ENCODE measurements at regions not wholly inside any gene's neighbourhood (a gene's known extent, or its start where the extent isn't known, plus 50 kb on each side); places are given as distances from the start of the nearest gene placed in this dataset.

GRCh38 chr3:20811006-20811405, 625.0 kb upstream of the SGO1 start:
- Histone ChIP-seq H3K4me3 (ENCODE audit: low read length) (no peak overlapping the region), H3K27me3 (ENCODE audit: control insufficient read depth in 1 of 2, insufficient read depth in 2 of 2, low read length in 2 of 2) (no peaks in the 10 kb centered on the region), H3K27ac (ENCODE audit: low read depth in 1 of 2, low read length in 2 of 2) (no peak overlapping the region), H3K4me1 (ENCODE audit: insufficient read depth, low read length) (no peaks in the 10 kb centered on the region), H3K36me3 (ENCODE audit: insufficient read depth, low read length) (no peaks in the 10 kb centered on the region), H3K9me3 (ENCODE audit: control insufficient read depth in 1 of 2, insufficient read depth in 1 of 2, low read length in 2 of 2) (no peaks in the 10 kb centered on the region)
- H3K4me3 Mint-ChIP-seq, result no peak overlapping the region
- ATAC-seq (ENCODE audit: poor library complexity), result no peak
- ChIA-PET POLR2A (no interaction called here), CTCF (no interaction called here)
- H3K4me1 Mint-ChIP-seq (ENCODE audit: low read depth), result no peaks in the 10 kb centered on the region
- DNase-seq, result no peak
- H3K36me3 Mint-ChIP-seq (ENCODE audit: low read depth), result no peaks in the 10 kb centered on the region
- no peak overlapping the region for H3K27ac Mint-ChIP-seq
- H3K27me3 Mint-ChIP-seq, result no peaks in the 10 kb centered on the region
- intact Hi-C loops (cut with DNase I, micrococcal nuclease), result no loop called here
- peaks cover 15% of the 10 kb centered on the region for H3K9me3 Mint-ChIP-seq
- no peak for TF ChIP-seq CTCF (IDR thresholded peaks at IDR 0.05)

DNA sequence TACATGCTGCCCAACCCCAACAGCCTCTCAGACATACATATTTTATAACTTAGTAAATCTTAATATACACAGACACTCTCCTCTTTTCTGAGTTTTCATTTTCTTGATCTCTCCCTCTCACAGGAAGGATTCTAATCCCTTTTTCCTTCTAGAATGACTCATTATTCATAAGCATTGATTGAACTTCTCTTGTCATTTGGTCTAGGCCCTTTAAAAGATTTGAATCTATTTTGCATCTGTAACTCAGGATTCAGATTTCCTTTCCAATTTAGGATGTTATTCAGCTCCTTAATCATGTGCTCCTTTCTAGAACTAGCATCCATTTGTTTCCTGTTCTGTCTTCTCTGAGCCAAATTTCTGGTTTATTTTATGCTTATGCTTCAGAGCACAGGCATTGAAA, 624.5 kb upstream of the SGO1 start:
- intact Hi-C loops (cut with DNase I, micrococcal nuclease), result no loop called here
- DNase-seq (no peak), ATAC-seq (ENCODE audit: poor library complexity) (no peak)
- H3K27me3 ChIP-seq (ENCODE audit: control insufficient read depth in 1 of 2, insufficient read depth in 2 of 2, low read length in 2 of 2), result no peaks in the 10 kb centered on the region
- no peaks in the 10 kb centered on the region for H3K36me3 ChIP-seq (ENCODE audit: insufficient read depth, low read length)
- Mint-ChIP-seq H3K4me1 (ENCODE audit: low read depth) (no peaks in the 10 kb centered on the region), H3K4me3 (no peak overlapping the region), H3K27ac (no peak overlapping the region), H3K27me3 (no peaks in the 10 kb centered on the region), H3K36me3 (ENCODE audit: low read depth) (no peaks in the 10 kb centered on the region), H3K9me3 (peaks cover 16% of the 10 kb centered on the region)
- no peaks in the 10 kb centered on the region for H3K9me3 ChIP-seq (ENCODE audit: control insufficient read depth in 1 of 2, insufficient read depth in 1 of 2, low read length in 2 of 2)
- CTCF ChIA-PET, result no interaction called here
- POLR2A ChIA-PET, result no interaction called here
- H3K27ac ChIP-seq (ENCODE audit: low read depth in 1 of 2, low read length in 2 of 2), result no peak overlapping the region
- no peaks in the 10 kb centered on the region for H3K4me1 ChIP-seq (ENCODE audit: insufficient read depth, low read length)
- no peak overlapping the region for H3K4me3 ChIP-seq (ENCODE audit: low read length)
- TF ChIP-seq CTCF (IDR thresholded peaks at IDR 0.05), result no peak

GRCh38 chr3:20809356-20809755, 623.4 kb upstream of the SGO1 start:
- H3K4me3 Mint-ChIP-seq, result no peak overlapping the region
- ATAC-seq (ENCODE audit: poor library complexity) (no peak), DNase-seq (no peak)
- Histone ChIP-seq H3K9me3 (ENCODE audit: control insufficient read depth in 1 of 2, insufficient read depth in 1 of 2, low read length in 2 of 2) (no peaks in the 10 kb centered on the region), H3K4me3 (ENCODE audit: low read length) (no peak overlapping the region), H3K27me3 (ENCODE audit: control insufficient read depth in 1 of 2, insufficient read depth in 2 of 2, low read length in 2 of 2) (no peaks in the 10 kb centered on the region), H3K27ac (ENCODE audit: low read depth in 1 of 2, low read length in 2 of 2) (no peak overlapping the region), H3K4me1 (ENCODE audit: insufficient read depth, low read length) (no peaks in the 10 kb centered on the region), H3K36me3 (ENCODE audit: insufficient read depth, low read length) (no peaks in the 10 kb centered on the region)
- no peak for TF ChIP-seq CTCF (IDR thresholded peaks at IDR 0.05)
- CTCF ChIA-PET, result no interaction called here
- H3K27ac Mint-ChIP-seq, result no peak overlapping the region
- no peaks in the 10 kb centered on the region for H3K27me3 Mint-ChIP-seq
- intact Hi-C loops (cut with DNase I, micrococcal nuclease), result no loop called here
- no peaks in the 10 kb centered on the region for H3K4me1 Mint-ChIP-seq (ENCODE audit: low read depth)
- peaks cover 13% of the 10 kb centered on the region for H3K9me3 Mint-ChIP-seq
- no peaks in the 10 kb centered on the region for H3K36me3 Mint-ChIP-seq (ENCODE audit: low read depth)
- POLR2A ChIA-PET, result no interaction called here
